ENCODE measurements at regions not wholly inside any gene's neighbourhood (a gene's known extent, or its start where the extent isn't known, plus 50 kb on each side); places are given as distances from the start of the nearest gene placed in this dataset.

DNA sequence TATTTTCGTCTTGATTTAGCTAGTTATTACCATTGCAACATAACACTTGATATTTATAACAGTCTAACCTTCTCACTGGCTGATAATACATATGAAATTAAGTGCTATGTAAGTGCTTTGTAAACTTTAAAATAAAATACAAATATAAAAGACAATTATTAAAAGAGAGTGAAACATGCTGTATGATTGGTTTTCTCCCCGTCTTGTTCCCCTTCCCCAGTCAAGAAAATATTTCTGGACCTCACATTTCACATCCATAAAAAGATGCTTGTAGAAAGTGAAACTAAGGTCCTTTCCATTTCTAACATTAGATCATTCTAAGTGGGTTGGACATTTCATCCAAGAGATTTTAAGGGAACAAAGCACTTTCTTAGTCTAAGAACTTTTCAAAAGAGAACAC is 310.2 kb upstream of the LRATD1 start:
- Histone ChIP-seq H3K79me2 (ENCODE audit: control insufficient read depth, insufficient read depth, low read length) (no peaks in the 10 kb centered on the region), H2AFZ (ENCODE audit: insufficient read depth, low read depth, low read length, poor library complexity, severe bottlenecking) (no peak overlapping the region), H3K4me1 (ENCODE audit: control insufficient read depth in 2 of 2, insufficient read depth in 2 of 2, low read length in 2 of 2) (no peaks in the 10 kb centered on the region), H3K4me2 (replicated peaks; ENCODE audit: low read depth, low read length, poor library complexity, severe bottlenecking) (no peak overlapping the region), H3K9me3 (ENCODE audit: control extremely low read depth in 1 of 3, control insufficient read depth in 2 of 3, insufficient read depth in 1 of 3, low read length in 2 of 3) (no peaks in the 10 kb centered on the region), H3K27me3 (replicated peaks in 1 of 4; ENCODE audit: control extremely low read depth in 1 of 4, control insufficient read depth in 3 of 4, insufficient read depth in 4 of 4, low read length in 3 of 4) (no peaks in the 10 kb centered on the region), H3K36me3 (replicated peaks in 1 of 2; ENCODE audit: control extremely low read depth in 1 of 2, control insufficient read depth in 1 of 2, extremely low read depth in 1 of 2, insufficient read depth in 2 of 2, low read length in 1 of 2) (no peaks in the 10 kb centered on the region), H4K20me1 (ENCODE audit: control insufficient read depth, insufficient read depth, low read length, poor library complexity, severe bottlenecking) (no peaks in the 10 kb centered on the region), H3K4me3 (ENCODE audit: control extremely low read depth in 1 of 5, extremely low read depth in 1 of 5, insufficient read depth in 1 of 5, low read depth in 2 of 5, low read length in 4 of 5) (no peak overlapping the region), H3K27ac (ENCODE audit: low read length in 2 of 2) (no peak overlapping the region), H3K9ac (ENCODE audit: low read length) (no peak overlapping the region)
- no peak overlapping the region for H3K27ac Mint-ChIP-seq
- CTCF ChIA-PET: no interaction called here
- DNase-seq: no peak
- H3K4me1 Mint-ChIP-seq: no peaks in the 10 kb centered on the region
- no peaks in the 10 kb centered on the region for H3K27me3 Mint-ChIP-seq
- no peak for TF ChIP-seq EZH2 (IDR thresholded peaks at IDR 0.05; ENCODE audit: borderline replicate concordance, insufficient read depth, low read depth, low read length, poor library complexity, severe bottlenecking)
- TF ChIP-seq, protein P1, sequence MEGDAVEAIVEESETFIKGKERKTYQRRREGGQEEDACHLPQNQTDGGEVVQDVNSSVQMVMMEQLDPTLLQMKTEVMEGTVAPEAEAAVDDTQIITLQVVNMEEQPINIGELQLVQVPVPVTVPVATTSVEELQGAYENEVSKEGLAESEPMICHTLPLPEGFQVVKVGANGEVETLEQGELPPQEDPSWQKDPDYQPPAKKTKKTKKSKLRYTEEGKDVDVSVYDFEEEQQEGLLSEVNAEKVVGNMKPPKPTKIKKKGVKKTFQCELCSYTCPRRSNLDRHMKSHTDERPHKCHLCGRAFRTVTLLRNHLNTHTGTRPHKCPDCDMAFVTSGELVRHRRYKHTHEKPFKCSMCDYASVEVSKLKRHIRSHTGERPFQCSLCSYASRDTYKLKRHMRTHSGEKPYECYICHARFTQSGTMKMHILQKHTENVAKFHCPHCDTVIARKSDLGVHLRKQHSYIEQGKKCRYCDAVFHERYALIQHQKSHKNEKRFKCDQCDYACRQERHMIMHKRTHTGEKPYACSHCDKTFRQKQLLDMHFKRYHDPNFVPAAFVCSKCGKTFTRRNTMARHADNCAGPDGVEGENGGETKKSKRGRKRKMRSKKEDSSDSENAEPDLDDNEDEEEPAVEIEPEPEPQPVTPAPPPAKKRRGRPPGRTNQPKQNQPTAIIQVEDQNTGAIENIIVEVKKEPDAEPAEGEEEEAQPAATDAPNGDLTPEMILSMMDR (IDR thresholded peaks at IDR 0.05): no peak
- no peaks in the 10 kb centered on the region for H3K9me3 Mint-ChIP-seq (ENCODE audit: insufficient read depth)
- H3K4me3 Mint-ChIP-seq: no peak overlapping the region
- POLR2A ChIA-PET: no interaction called here
- ATAC-seq (ENCODE audit: low read depth): no peak
- intact Hi-C loops (cut with micrococcal nuclease): no loop called here
- WGBS (ENCODE audit: insufficient coverage): no CpG with 5 or more reads among the region's 2 CpGs

DNA sequence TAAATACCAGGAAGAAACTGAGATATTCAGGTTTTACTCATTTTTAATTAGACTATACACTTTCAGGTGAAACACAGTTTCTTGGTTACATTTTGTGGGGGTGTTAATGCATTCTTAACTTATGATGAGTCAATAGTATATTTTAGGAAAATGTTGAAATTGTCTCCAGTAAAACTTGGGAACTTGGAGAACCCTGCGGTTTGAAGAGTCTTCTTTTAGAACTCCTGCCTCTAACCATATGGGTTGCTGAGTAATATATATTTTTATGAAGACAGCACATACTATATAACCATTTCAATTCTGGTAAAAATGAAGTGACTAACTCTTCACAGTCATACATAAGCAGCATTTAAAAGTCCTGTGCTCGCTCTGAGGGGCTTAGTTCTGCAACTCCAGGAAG is 308.2 kb upstream of the LRATD1 start:
- no peak overlapping the region for H3K27ac Mint-ChIP-seq
- TF ChIP-seq, protein P1 (IDR thresholded peaks at IDR 0.05): no peak
- TF ChIP-seq EZH2 (IDR thresholded peaks at IDR 0.05; ENCODE audit: borderline replicate concordance, insufficient read depth, low read depth, low read length, poor library complexity, severe bottlenecking): no peak

More for the DNA sequence above, 308.2 kb upstream of the LRATD1 start:
- Histone ChIP-seq H3K79me2 (ENCODE audit: control insufficient read depth, insufficient read depth, low read length) (no peaks in the 10 kb centered on the region), H2AFZ (ENCODE audit: insufficient read depth, low read depth, low read length, poor library complexity, severe bottlenecking) (no peak overlapping the region), H3K4me3 (ENCODE audit: control extremely low read depth in 1 of 5, extremely low read depth in 1 of 5, insufficient read depth in 1 of 5, low read depth in 2 of 5, low read length in 4 of 5) (no peak overlapping the region), H3K4me2 (replicated peaks; ENCODE audit: low read depth, low read length, poor library complexity, severe bottlenecking) (no peak overlapping the region), H3K27me3 (replicated peaks in 1 of 4; ENCODE audit: control extremely low read depth in 1 of 4, control insufficient read depth in 3 of 4, insufficient read depth in 4 of 4, low read length in 3 of 4) (no peaks in the 10 kb centered on the region), H3K9ac (ENCODE audit: low read length) (no peak overlapping the region), H3K27ac (ENCODE audit: low read length in 2 of 2) (no peak overlapping the region), H3K36me3 (replicated peaks in 1 of 2; ENCODE audit: control extremely low read depth in 1 of 2, control insufficient read depth in 1 of 2, extremely low read depth in 1 of 2, insufficient read depth in 2 of 2, low read length in 1 of 2) (no peaks in the 10 kb centered on the region), H3K4me1 (ENCODE audit: control insufficient read depth in 2 of 2, insufficient read depth in 2 of 2, low read length in 2 of 2) (no peaks in the 10 kb centered on the region), H4K20me1 (ENCODE audit: control insufficient read depth, insufficient read depth, low read length, poor library complexity, severe bottlenecking) (no peaks in the 10 kb centered on the region), H3K9me3 (ENCODE audit: control extremely low read depth in 1 of 3, control insufficient read depth in 2 of 3, insufficient read depth in 1 of 3, low read length in 2 of 3) (no peaks in the 10 kb centered on the region)
- no peak for DNase-seq
- Mint-ChIP-seq H3K27me3 (no peaks in the 10 kb centered on the region), H3K4me1 (no peaks in the 10 kb centered on the region), H3K4me3 (no peak overlapping the region), H3K9me3 (ENCODE audit: insufficient read depth) (no peaks in the 10 kb centered on the region)
- WGBS (ENCODE audit: insufficient coverage): 50% methylated on average over 1 of the region's 2 CpGs
- ChIA-PET CTCF (no interaction called here), POLR2A (no interaction called here)
- ATAC-seq (ENCODE audit: low read depth): no peak
- intact Hi-C loops (cut with micrococcal nuclease): no loop called here

Measured in B cell (primary cell).